ENCODE measurements at regions not wholly inside any gene's neighbourhood (a gene's known extent, or its start where the extent isn't known, plus 50 kb on each side); places are given as distances from the start of the nearest gene placed in this dataset.
A peak's percentile ranks its signal among the peaks of the same experiment; 100 is the strongest.

- DNase-seq = no peak
These were observed 133.0 kb upstream of the GSE1 start for GRCh38 chr16:85479972-85480726.

GRCh38 chr16:85480727-85481101 lies 132.4 kb upstream of the GSE1 start:
- DNase-seq = no peak

GRCh38 chr16:85481206-85481605 lies 131.9 kb upstream of the GSE1 start:
- DNase-seq = no peak

GRCh38 chr16:85481738-85482137 lies 131.4 kb upstream of the GSE1 start:
- no peak for DNase-seq

- no peak for DNase-seq
These were observed 129.7 kb upstream of the GSE1 start for GRCh38 chr16:85483424-85483823.

- no peak for DNase-seq
These were observed 128.5 kb upstream of the GSE1 start for GRCh38 chr16:85484347-85485300.

- DNase-seq = no peak
These were observed 127.7 kb upstream of the GSE1 start for GRCh38 chr16:85485379-85485778.

GRCh38 chr16:85486256-85486915 lies 126.7 kb upstream of the GSE1 start:
- DNase-seq = no peak

- DNase-seq = no peak
These were observed 124.7 kb upstream of the GSE1 start for GRCh38 chr16:85488414-85488813.

GRCh38 chr16:85490407-85491057 lies 122.6 kb upstream of the GSE1 start:
- no peak for DNase-seq

- DNase-seq = peak; percentile 26
These were observed 121.9 kb upstream of the GSE1 start for GRCh38 chr16:85491058-85491771.

- DNase-seq = no peak
These were observed 121.3 kb upstream of the GSE1 start for GRCh38 chr16:85491798-85492294.

- DNase-seq = no peak
These were observed 120.7 kb upstream of the GSE1 start for GRCh38 chr16:85492295-85492864.

- no peak for DNase-seq
These were observed 118.8 kb upstream of the GSE1 start for GRCh38 chr16:85494315-85494714.

- DNase-seq = no peak
These were observed 117.9 kb upstream of the GSE1 start for GRCh38 chr16:85495259-85495658.

GRCh38 chr16:85495823-85496538 lies 117.1 kb upstream of the GSE1 start:
- DNase-seq = no peak

GRCh38 chr16:85497622-85498314 lies 115.4 kb upstream of the GSE1 start:
- DNase-seq = no peak

GRCh38 chr16:85498607-85499006 lies 114.5 kb upstream of the GSE1 start:
- DNase-seq = no peak

- no peak for DNase-seq
These were observed 112.9 kb upstream of the GSE1 start for GRCh38 chr16:85500220-85500619.

GRCh38 chr16:85501900-85502299 lies 111.2 kb upstream of the GSE1 start:
- DNase-seq = no peak
